ENCODE measurements at regions not wholly inside any gene's neighbourhood (a gene's known extent, or its start where the extent isn't known, plus 50 kb on each side); places are given as distances from the start of the nearest gene placed in this dataset.

GRCh38 chr4:56245547-56246232 is 141.6 kb downstream of the AASDH start (continued):
- TF ChIP-seq SIX1 (CRISPR knock-in tag; IDR thresholded peaks at IDR 0.05; ENCODE audit: borderline replicate concordance): no peak
- TF ChIP-seq ZNF280B (CRISPR knock-in tag; IDR thresholded peaks at IDR 0.05; ENCODE audit: borderline replicate concordance): no peak
- no peak for TF ChIP-seq NR1H2 (CRISPR knock-in tag; IDR thresholded peaks at IDR 0.05; ENCODE audit: borderline replicate concordance, low read depth)
- no peak for TF ChIP-seq TBX3 (IDR thresholded peaks at IDR 0.05; ENCODE audit: borderline replicate concordance)
- TF ChIP-seq GABPB1 (CRISPR knock-in tag; IDR thresholded peaks at IDR 0.05): no peak
- no peak for TF ChIP-seq TCF12 (IDR thresholded peaks at IDR 0.05)
- TF ChIP-seq TCF12 (CRISPR knock-in tag; IDR thresholded peaks at IDR 0.05): no peak
- TF ChIP-seq RFXAP (CRISPR knock-in tag; IDR thresholded peaks at IDR 0.05; ENCODE audit: borderline replicate concordance): no peak
- no peak for TF ChIP-seq HMG20A (CRISPR knock-in tag; IDR thresholded peaks at IDR 0.05; ENCODE audit: borderline replicate concordance)
- no peak for TF ChIP-seq PRDM4 (CRISPR knock-in tag; IDR thresholded peaks at IDR 0.05; ENCODE audit: borderline replicate concordance)
- TF ChIP-seq ARID5B (CRISPR knock-in tag; IDR thresholded peaks at IDR 0.05): peak; percentile 63; the same call in 1 of the 2 replicates
- no peak for TF ChIP-seq MXD3 (CRISPR knock-in tag; IDR thresholded peaks at IDR 0.05)
- 0 out of 2 replicates have a peak, but pooled peaks have one; percentile 15 for TF ChIP-seq FOSL2 (CRISPR knock-in tag; IDR thresholded peaks at IDR 0.05)
- no peak for TF ChIP-seq IKZF5 (CRISPR knock-in tag; IDR thresholded peaks at IDR 0.05)
- no peak for TF ChIP-seq AHR (CRISPR knock-in tag; IDR thresholded peaks at IDR 0.05)
- no peak for TF ChIP-seq FIP1L1 (IDR thresholded peaks at IDR 0.05; ENCODE audit: borderline replicate concordance, insufficient read depth, low read depth, low read length)
- TF ChIP-seq ZNF777 (CRISPR knock-in tag; IDR thresholded peaks at IDR 0.05): no peak
- TF ChIP-seq STAT5B (CRISPR knock-in tag; IDR thresholded peaks at IDR 0.05): no peak
- TF ChIP-seq ZMYM4 (CRISPR knock-in tag; IDR thresholded peaks at IDR 0.05): no peak
- no peak for TF ChIP-seq JDP2 (CRISPR knock-in tag; IDR thresholded peaks at IDR 0.05; ENCODE audit: borderline replicate concordance)

All from HepG2 (cell line).